ENCODE measurements at regions not wholly inside any gene's neighbourhood (a gene's known extent, or its start where the extent isn't known, plus 50 kb on each side); places are given as distances from the start of the nearest gene placed in this dataset.

- Histone ChIP-seq H3F3A (ENCODE audit: control insufficient read depth, insufficient read depth) (no peaks in the 10 kb centered on the region), H3K79me2 (ENCODE audit: control insufficient read depth, low read length) (no peaks in the 10 kb centered on the region), H3K4me2 (ENCODE audit: low read length) (no peak overlapping the region), H3K9me2 (replicated peaks; ENCODE audit: control insufficient read depth, low read length) (no peaks in the 10 kb centered on the region), H3K27me3 (ENCODE audit: control insufficient read depth, low read length) (no peaks in the 10 kb centered on the region), H3K9me3 (ENCODE audit: control insufficient read depth, insufficient read depth, low read length) (peaks cover 10% of the 10 kb centered on the region; the same call in 1 of the 2 replicates), H3K4me3 (ENCODE audit: low read length) (no peak overlapping the region), H3K4me1 (ENCODE audit: control insufficient read depth, low read length) (no peaks in the 10 kb centered on the region), H3K36me3 (ENCODE audit: control insufficient read depth, low read length) (no peaks in the 10 kb centered on the region), H3K27ac (ENCODE audit: low read depth, low read length) (no peak overlapping the region), H4K20me1 (ENCODE audit: control insufficient read depth, insufficient read depth, low read depth, low read length) (no peaks in the 10 kb centered on the region)
- no peak for TF ChIP-seq EZH2phosphoT487 (IDR thresholded peaks at IDR 0.05; ENCODE audit: borderline replicate concordance, low read length)
- TF ChIP-seq, protein P1, sequence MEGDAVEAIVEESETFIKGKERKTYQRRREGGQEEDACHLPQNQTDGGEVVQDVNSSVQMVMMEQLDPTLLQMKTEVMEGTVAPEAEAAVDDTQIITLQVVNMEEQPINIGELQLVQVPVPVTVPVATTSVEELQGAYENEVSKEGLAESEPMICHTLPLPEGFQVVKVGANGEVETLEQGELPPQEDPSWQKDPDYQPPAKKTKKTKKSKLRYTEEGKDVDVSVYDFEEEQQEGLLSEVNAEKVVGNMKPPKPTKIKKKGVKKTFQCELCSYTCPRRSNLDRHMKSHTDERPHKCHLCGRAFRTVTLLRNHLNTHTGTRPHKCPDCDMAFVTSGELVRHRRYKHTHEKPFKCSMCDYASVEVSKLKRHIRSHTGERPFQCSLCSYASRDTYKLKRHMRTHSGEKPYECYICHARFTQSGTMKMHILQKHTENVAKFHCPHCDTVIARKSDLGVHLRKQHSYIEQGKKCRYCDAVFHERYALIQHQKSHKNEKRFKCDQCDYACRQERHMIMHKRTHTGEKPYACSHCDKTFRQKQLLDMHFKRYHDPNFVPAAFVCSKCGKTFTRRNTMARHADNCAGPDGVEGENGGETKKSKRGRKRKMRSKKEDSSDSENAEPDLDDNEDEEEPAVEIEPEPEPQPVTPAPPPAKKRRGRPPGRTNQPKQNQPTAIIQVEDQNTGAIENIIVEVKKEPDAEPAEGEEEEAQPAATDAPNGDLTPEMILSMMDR (IDR thresholded peaks at IDR 0.05; ENCODE audit: low read depth, low read length, poor library complexity, severe bottlenecking) = no peak
Observed at GRCh38 chr12:76197283-76197682, 112.8 kb upstream of the NAP1L1 start.

GRCh38 chr12:76195920-76196319, 111.4 kb upstream of the NAP1L1 start:
- Histone ChIP-seq H3K4me3 (ENCODE audit: low read length) (no peak overlapping the region), H3K79me2 (ENCODE audit: control insufficient read depth, low read length) (no peaks in the 10 kb centered on the region), H3K27ac (ENCODE audit: low read depth, low read length) (no peak overlapping the region), H3F3A (ENCODE audit: control insufficient read depth, insufficient read depth) (no peaks in the 10 kb centered on the region), H3K4me1 (ENCODE audit: control insufficient read depth, low read length) (no peaks in the 10 kb centered on the region), H3K4me2 (ENCODE audit: low read length) (no peak overlapping the region), H3K27me3 (ENCODE audit: control insufficient read depth, low read length) (no peaks in the 10 kb centered on the region), H3K9me2 (replicated peaks; ENCODE audit: control insufficient read depth, low read length) (no peaks in the 10 kb centered on the region), H3K9me3 (ENCODE audit: control insufficient read depth, insufficient read depth, low read length) (peaks cover 10% of the 10 kb centered on the region; the same call in 1 of the 2 replicates), H4K20me1 (ENCODE audit: control insufficient read depth, insufficient read depth, low read depth, low read length) (no peaks in the 10 kb centered on the region), H3K36me3 (ENCODE audit: control insufficient read depth, low read length) (no peaks in the 10 kb centered on the region)
- no peak for TF ChIP-seq EZH2phosphoT487 (IDR thresholded peaks at IDR 0.05; ENCODE audit: borderline replicate concordance, low read length)
- TF ChIP-seq, protein P1 (IDR thresholded peaks at IDR 0.05; ENCODE audit: low read depth, low read length, poor library complexity, severe bottlenecking) = no peak

GRCh38 chr12:76194724-76195123, 110.2 kb upstream of the NAP1L1 start:
- no peaks in the 10 kb centered on the region for H4K20me1 ChIP-seq (ENCODE audit: control insufficient read depth, insufficient read depth, low read depth, low read length)
- no peak for TF ChIP-seq EZH2phosphoT487 (IDR thresholded peaks at IDR 0.05; ENCODE audit: borderline replicate concordance, low read length)
- TF ChIP-seq, protein P1 (IDR thresholded peaks at IDR 0.05; ENCODE audit: low read depth, low read length, poor library complexity, severe bottlenecking) = no peak
- no peaks in the 10 kb centered on the region for H3K4me1 ChIP-seq (ENCODE audit: control insufficient read depth, low read length)
- H3K4me3 ChIP-seq (ENCODE audit: low read length) = no peak overlapping the region
- H3K79me2 ChIP-seq (ENCODE audit: control insufficient read depth, low read length) = no peaks in the 10 kb centered on the region
- no peak overlapping the region for H3K27ac ChIP-seq (ENCODE audit: low read depth, low read length)
- no peak overlapping the region for H3K4me2 ChIP-seq (ENCODE audit: low read length)
- no peaks in the 10 kb centered on the region for H3K27me3 ChIP-seq (ENCODE audit: control insufficient read depth, low read length)
- no peaks in the 10 kb centered on the region for H3K36me3 ChIP-seq (ENCODE audit: control insufficient read depth, low read length)
- no peaks in the 10 kb centered on the region for H3F3A ChIP-seq (ENCODE audit: control insufficient read depth, insufficient read depth)
- H3K9me3 ChIP-seq (ENCODE audit: control insufficient read depth, insufficient read depth, low read length) = peaks cover 10% of the 10 kb centered on the region; the same call in 1 of the 2 replicates
- no peaks in the 10 kb centered on the region for H3K9me2 ChIP-seq (replicated peaks; ENCODE audit: control insufficient read depth, low read length)
